ENCODE measurements at regions not wholly inside any gene's neighbourhood (a gene's known extent, or its start where the extent isn't known, plus 50 kb on each side); places are given as distances from the start of the nearest gene placed in this dataset.
"Not testable (repeated sequence)": the region's sequence is repeated elsewhere in the genome, so short reads cannot be mapped to it uniquely, and the experiment has no call there.

- H3K9me3 ChIP-seq (ENCODE audit: control insufficient read depth, low read depth, low read length): no peaks in the 10 kb centered on the region
- DNase-seq: no peak
- H3K27ac ChIP-seq (ENCODE audit: low read length): no peak overlapping the region
- WGBS (ENCODE audit: insufficient coverage, low lambda C conversion rate): no CpG with 5 or more reads among the region's 6 CpGs
- H3K4me3 ChIP-seq (ENCODE audit: low read length): no peak overlapping the region
- no peaks in the 10 kb centered on the region for H3K4me1 ChIP-seq (ENCODE audit: control insufficient read depth, insufficient read depth, low read length)
- H3K27me3 ChIP-seq (ENCODE audit: control insufficient read depth, insufficient read depth, low read length): peaks cover 3% of the 10 kb centered on the region
- no peaks in the 10 kb centered on the region for H3K36me3 ChIP-seq (ENCODE audit: control insufficient read depth, insufficient read depth, low read length)
These were observed 82.6 kb upstream of the CHCHD3 start for GRCh38 chr7:133164498-133164897.

GRCh38 chr7:133165001-133165400 lies 83.1 kb upstream of the CHCHD3 start:
- Histone ChIP-seq H3K9me3 (ENCODE audit: control insufficient read depth, low read depth, low read length) (no peaks in the 10 kb centered on the region), H3K4me3 (ENCODE audit: low read length) (no peak overlapping the region), H3K4me1 (ENCODE audit: control insufficient read depth, insufficient read depth, low read length) (no peaks in the 10 kb centered on the region), H3K27ac (ENCODE audit: low read length) (no peak overlapping the region), H3K36me3 (ENCODE audit: control insufficient read depth, insufficient read depth, low read length) (no peaks in the 10 kb centered on the region), H3K27me3 (ENCODE audit: control insufficient read depth, insufficient read depth, low read length) (peaks cover 3% of the 10 kb centered on the region)
- no peak for DNase-seq
- no CpG with 5 or more reads among the region's 2 CpGs for WGBS (ENCODE audit: insufficient coverage, low lambda C conversion rate)

- H3K27me3 ChIP-seq (ENCODE audit: control insufficient read depth, insufficient read depth, low read length): peaks cover 3% of the 10 kb centered on the region
- no peak overlapping the region for H3K4me3 ChIP-seq (ENCODE audit: low read length)
- WGBS (ENCODE audit: insufficient coverage, low lambda C conversion rate): no CpG with 5 or more reads among the region's 4 CpGs
- no peaks in the 10 kb centered on the region for H3K9me3 ChIP-seq (ENCODE audit: control insufficient read depth, low read depth, low read length)
- DNase-seq: no peak
- no peak overlapping the region for H3K27ac ChIP-seq (ENCODE audit: low read length)
- no peaks in the 10 kb centered on the region for H3K4me1 ChIP-seq (ENCODE audit: control insufficient read depth, insufficient read depth, low read length)
- no peaks in the 10 kb centered on the region for H3K36me3 ChIP-seq (ENCODE audit: control insufficient read depth, insufficient read depth, low read length)
These were observed 83.6 kb upstream of the CHCHD3 start for GRCh38 chr7:133165529-133165928.

- H3K27ac ChIP-seq (ENCODE audit: low read length): no peak overlapping the region
- peaks cover 3% of the 10 kb centered on the region for H3K27me3 ChIP-seq (ENCODE audit: control insufficient read depth, insufficient read depth, low read length)
- no peaks in the 10 kb centered on the region for H3K9me3 ChIP-seq (ENCODE audit: control insufficient read depth, low read depth, low read length)
- H3K4me3 ChIP-seq (ENCODE audit: low read length): no peak overlapping the region
- no peaks in the 10 kb centered on the region for H3K4me1 ChIP-seq (ENCODE audit: control insufficient read depth, insufficient read depth, low read length)
- DNase-seq: no peak
- no peaks in the 10 kb centered on the region for H3K36me3 ChIP-seq (ENCODE audit: control insufficient read depth, insufficient read depth, low read length)
- no CpG with 5 or more reads among the region's 5 CpGs for WGBS (ENCODE audit: insufficient coverage, low lambda C conversion rate)
These were observed 85.4 kb upstream of the CHCHD3 start for GRCh38 chr7:133167300-133167699.

GRCh38 chr7:133169167-133169822 lies 83.6 kb upstream of the EXOC4 start:
- not testable (repeated sequence) for H3K36me3 ChIP-seq (ENCODE audit: control insufficient read depth, insufficient read depth, low read length); H3K4me3 ChIP-seq (ENCODE audit: low read length); DNase-seq; H3K27ac ChIP-seq (ENCODE audit: low read length); H3K9me3 ChIP-seq (ENCODE audit: control insufficient read depth, low read depth, low read length); H3K27me3 ChIP-seq (ENCODE audit: control insufficient read depth, insufficient read depth, low read length); H3K4me1 ChIP-seq (ENCODE audit: control insufficient read depth, insufficient read depth, low read length)
- WGBS (ENCODE audit: insufficient coverage, low lambda C conversion rate): 100% methylated on average over 1 of the region's 11 CpGs

GRCh38 chr7:133177476-133177875 lies 75.4 kb upstream of the EXOC4 start:
- not testable (repeated sequence) for H3K9me3 ChIP-seq (ENCODE audit: control insufficient read depth, low read depth, low read length); H3K4me1 ChIP-seq (ENCODE audit: control insufficient read depth, insufficient read depth, low read length); H3K36me3 ChIP-seq (ENCODE audit: control insufficient read depth, insufficient read depth, low read length); H3K27ac ChIP-seq (ENCODE audit: low read length); H3K4me3 ChIP-seq (ENCODE audit: low read length); DNase-seq; H3K27me3 ChIP-seq (ENCODE audit: control insufficient read depth, insufficient read depth, low read length)
- WGBS (ENCODE audit: insufficient coverage, low lambda C conversion rate): no CpG with 5 or more reads among the region's 24 CpGs

- DNase-seq: no peak
- H3K9me3 ChIP-seq (ENCODE audit: control insufficient read depth, low read depth, low read length): peaks cover 4% of the 10 kb centered on the region
- H3K4me3 ChIP-seq (ENCODE audit: low read length): no peak overlapping the region
- H3K36me3 ChIP-seq (ENCODE audit: control insufficient read depth, insufficient read depth, low read length): no peaks in the 10 kb centered on the region
- WGBS (ENCODE audit: insufficient coverage, low lambda C conversion rate): no CpG with 5 or more reads among the region's 4 CpGs
- no peaks in the 10 kb centered on the region for H3K4me1 ChIP-seq (ENCODE audit: control insufficient read depth, insufficient read depth, low read length)
- peaks cover 4% of the 10 kb centered on the region for H3K27me3 ChIP-seq (ENCODE audit: control insufficient read depth, insufficient read depth, low read length)
- no peak overlapping the region for H3K27ac ChIP-seq (ENCODE audit: low read length)
These were observed 72.2 kb upstream of the EXOC4 start for GRCh38 chr7:133180717-133181116.

- DNase-seq: no peak
- Histone ChIP-seq H3K4me3 (ENCODE audit: low read length) (no peak overlapping the region), H3K27me3 (ENCODE audit: control insufficient read depth, insufficient read depth, low read length) (peaks cover 4% of the 10 kb centered on the region), H3K4me1 (ENCODE audit: control insufficient read depth, insufficient read depth, low read length) (no peaks in the 10 kb centered on the region), H3K27ac (ENCODE audit: low read length) (no peak overlapping the region), H3K36me3 (ENCODE audit: control insufficient read depth, insufficient read depth, low read length) (no peaks in the 10 kb centered on the region), H3K9me3 (ENCODE audit: control insufficient read depth, low read depth, low read length) (no peaks in the 10 kb centered on the region)
- 100% methylated on average over 1 of the region's 10 CpGs for WGBS (ENCODE audit: insufficient coverage, low lambda C conversion rate)
These were observed 69.7 kb upstream of the EXOC4 start for GRCh38 chr7:133183042-133183794.

GRCh38 chr7:133183969-133184368 lies 68.9 kb upstream of the EXOC4 start:
- Histone ChIP-seq H3K4me1 (ENCODE audit: control insufficient read depth, insufficient read depth, low read length) (no peaks in the 10 kb centered on the region), H3K27ac (ENCODE audit: low read length) (no peak overlapping the region), H3K4me3 (ENCODE audit: low read length) (no peak overlapping the region), H3K9me3 (ENCODE audit: control insufficient read depth, low read depth, low read length) (no peaks in the 10 kb centered on the region), H3K36me3 (ENCODE audit: control insufficient read depth, insufficient read depth, low read length) (no peaks in the 10 kb centered on the region), H3K27me3 (ENCODE audit: control insufficient read depth, insufficient read depth, low read length) (peaks cover 4% of the 10 kb centered on the region)
- DNase-seq: no peak
- WGBS (ENCODE audit: insufficient coverage, low lambda C conversion rate): 100% methylated on average over 1 of the region's 2 CpGs

GRCh38 chr7:133185512-133185911 lies 67.4 kb upstream of the EXOC4 start:
- Histone ChIP-seq H3K9me3 (ENCODE audit: control insufficient read depth, low read depth, low read length) (no peaks in the 10 kb centered on the region), H3K4me1 (ENCODE audit: control insufficient read depth, insufficient read depth, low read length) (no peaks in the 10 kb centered on the region), H3K27ac (ENCODE audit: low read length) (no peak overlapping the region), H3K36me3 (ENCODE audit: control insufficient read depth, insufficient read depth, low read length) (no peaks in the 10 kb centered on the region), H3K27me3 (ENCODE audit: control insufficient read depth, insufficient read depth, low read length) (peaks cover 4% of the 10 kb centered on the region), H3K4me3 (ENCODE audit: low read length) (no peak overlapping the region)
- DNase-seq: no peak
- 75% methylated on average over 1 of the region's 1 CpG for WGBS (ENCODE audit: insufficient coverage, low lambda C conversion rate)

- Histone ChIP-seq H3K4me1 (ENCODE audit: control insufficient read depth, insufficient read depth, low read length) (no peaks in the 10 kb centered on the region), H3K27me3 (ENCODE audit: control insufficient read depth, insufficient read depth, low read length) (peaks cover 4% of the 10 kb centered on the region), H3K9me3 (ENCODE audit: control insufficient read depth, low read depth, low read length) (no peaks in the 10 kb centered on the region), H3K4me3 (ENCODE audit: low read length) (no peak overlapping the region), H3K27ac (ENCODE audit: low read length) (no peak overlapping the region), H3K36me3 (ENCODE audit: control insufficient read depth, insufficient read depth, low read length) (no peaks in the 10 kb centered on the region)
- DNase-seq: no peak
- WGBS (ENCODE audit: insufficient coverage, low lambda C conversion rate): no CpG with 5 or more reads among the region's 1 CpG
These were observed 66.8 kb upstream of the EXOC4 start for GRCh38 chr7:133186060-133186459.
